ENCODE measurements at regions not wholly inside any gene's neighbourhood (a gene's known extent, or its start where the extent isn't known, plus 50 kb on each side); places are given as distances from the start of the nearest gene placed in this dataset.

DNA sequence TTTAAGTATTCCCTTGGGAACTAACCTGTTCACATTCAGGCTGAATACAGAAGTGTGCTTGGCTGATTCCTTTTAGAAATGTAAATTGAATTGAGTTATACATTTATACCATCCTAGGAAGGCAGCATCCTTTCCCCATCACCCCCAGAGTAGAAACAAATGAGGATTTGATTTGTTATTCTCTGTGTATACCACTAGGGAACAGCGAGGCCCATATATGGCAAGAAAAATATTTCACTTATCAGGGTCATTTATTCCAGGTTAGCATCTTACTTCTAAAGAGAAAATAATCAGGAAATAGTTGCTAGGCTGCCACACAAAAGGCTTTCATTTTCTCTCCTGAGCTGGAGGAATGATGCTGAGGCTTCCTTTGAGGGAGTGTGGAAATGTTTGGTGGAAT, 516.9 kb downstream of the PIK3C3 start:
- intact Hi-C loops (cut with micrococcal nuclease) = no loop called here

DNA sequence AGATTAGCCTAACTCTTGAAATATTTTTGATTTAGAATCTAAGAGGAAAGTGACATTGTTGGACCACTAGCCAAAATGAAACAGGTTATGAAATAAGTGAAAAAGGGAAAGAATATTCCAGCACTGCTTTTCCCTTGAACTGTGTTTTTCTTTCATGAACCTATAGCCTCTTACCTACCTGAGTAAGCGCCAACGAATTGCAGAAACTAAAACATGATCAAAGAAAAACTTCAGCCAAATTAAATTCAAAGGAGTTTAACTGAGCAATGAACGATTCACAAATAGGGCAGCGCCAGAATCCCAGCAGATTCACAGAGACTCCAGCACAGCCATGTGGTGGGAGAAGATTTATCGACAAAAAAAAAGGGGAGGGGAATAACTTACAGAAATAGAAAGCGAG, 518.6 kb downstream of the PIK3C3 start:
- Mint-ChIP-seq H3K4me3 (no peak overlapping the region), H3K27ac (no peak overlapping the region), H3K36me3 (ENCODE audit: low read depth) (no peaks in the 10 kb centered on the region), H3K27me3 (no peaks in the 10 kb centered on the region), H3K9me3 (no peaks in the 10 kb centered on the region), H3K4me1 (ENCODE audit: low read depth) (no peaks in the 10 kb centered on the region)
- intact Hi-C loops (cut with micrococcal nuclease) = no loop called here
- ChIA-PET CTCF (no interaction called here), POLR2A (no interaction called here)
- no peak for DNase-seq
- ATAC-seq = no peak
- TF ChIP-seq, protein P1, sequence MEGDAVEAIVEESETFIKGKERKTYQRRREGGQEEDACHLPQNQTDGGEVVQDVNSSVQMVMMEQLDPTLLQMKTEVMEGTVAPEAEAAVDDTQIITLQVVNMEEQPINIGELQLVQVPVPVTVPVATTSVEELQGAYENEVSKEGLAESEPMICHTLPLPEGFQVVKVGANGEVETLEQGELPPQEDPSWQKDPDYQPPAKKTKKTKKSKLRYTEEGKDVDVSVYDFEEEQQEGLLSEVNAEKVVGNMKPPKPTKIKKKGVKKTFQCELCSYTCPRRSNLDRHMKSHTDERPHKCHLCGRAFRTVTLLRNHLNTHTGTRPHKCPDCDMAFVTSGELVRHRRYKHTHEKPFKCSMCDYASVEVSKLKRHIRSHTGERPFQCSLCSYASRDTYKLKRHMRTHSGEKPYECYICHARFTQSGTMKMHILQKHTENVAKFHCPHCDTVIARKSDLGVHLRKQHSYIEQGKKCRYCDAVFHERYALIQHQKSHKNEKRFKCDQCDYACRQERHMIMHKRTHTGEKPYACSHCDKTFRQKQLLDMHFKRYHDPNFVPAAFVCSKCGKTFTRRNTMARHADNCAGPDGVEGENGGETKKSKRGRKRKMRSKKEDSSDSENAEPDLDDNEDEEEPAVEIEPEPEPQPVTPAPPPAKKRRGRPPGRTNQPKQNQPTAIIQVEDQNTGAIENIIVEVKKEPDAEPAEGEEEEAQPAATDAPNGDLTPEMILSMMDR (IDR thresholded peaks at IDR 0.05) = no peak

More for the DNA sequence above, 516.9 kb downstream of the PIK3C3 start:
- Mint-ChIP-seq H3K4me3 (no peak overlapping the region), H3K27me3 (no peaks in the 10 kb centered on the region), H3K4me1 (ENCODE audit: low read depth) (no peaks in the 10 kb centered on the region), H3K27ac (no peak overlapping the region), H3K36me3 (ENCODE audit: low read depth) (no peaks in the 10 kb centered on the region), H3K9me3 (no peaks in the 10 kb centered on the region)
- no peak for DNase-seq
- no peak for ATAC-seq
- ChIA-PET CTCF (no interaction called here), POLR2A (no interaction called here)
- TF ChIP-seq, protein P1 (IDR thresholded peaks at IDR 0.05) = no peak

DNA sequence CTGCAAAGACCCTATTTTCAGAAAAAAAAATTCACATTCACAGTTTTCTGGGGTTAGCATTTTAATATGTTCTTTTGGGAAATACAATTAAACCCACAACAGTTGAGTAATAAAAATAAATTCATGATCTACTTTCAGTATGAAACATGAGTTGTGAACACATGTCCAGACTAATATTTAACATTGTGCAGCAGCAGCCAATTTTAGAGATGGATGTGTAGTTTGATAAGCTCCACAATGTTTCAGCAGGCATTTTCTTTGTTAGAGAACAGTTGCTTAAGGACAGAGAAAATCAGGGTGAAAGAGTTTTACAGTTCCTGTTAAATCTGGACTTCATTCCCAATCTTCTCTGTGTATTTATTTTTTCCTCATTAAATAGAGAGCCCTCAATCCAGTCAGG, 519.5 kb downstream of the PIK3C3 start:
- no peaks in the 10 kb centered on the region for H3K9me3 Mint-ChIP-seq
- CTCF ChIA-PET = no interaction called here
- TF ChIP-seq, protein P1 (IDR thresholded peaks at IDR 0.05) = no peak
- H3K4me1 Mint-ChIP-seq (ENCODE audit: low read depth) = no peaks in the 10 kb centered on the region
- no peak overlapping the region for H3K4me3 Mint-ChIP-seq
- no peak for ATAC-seq
- POLR2A ChIA-PET = no interaction called here
- no peak overlapping the region for H3K27ac Mint-ChIP-seq
- no peaks in the 10 kb centered on the region for H3K36me3 Mint-ChIP-seq (ENCODE audit: low read depth)
- no peak for DNase-seq
- H3K27me3 Mint-ChIP-seq = no peaks in the 10 kb centered on the region
- intact Hi-C loops (cut with micrococcal nuclease) = no loop called here

DNA sequence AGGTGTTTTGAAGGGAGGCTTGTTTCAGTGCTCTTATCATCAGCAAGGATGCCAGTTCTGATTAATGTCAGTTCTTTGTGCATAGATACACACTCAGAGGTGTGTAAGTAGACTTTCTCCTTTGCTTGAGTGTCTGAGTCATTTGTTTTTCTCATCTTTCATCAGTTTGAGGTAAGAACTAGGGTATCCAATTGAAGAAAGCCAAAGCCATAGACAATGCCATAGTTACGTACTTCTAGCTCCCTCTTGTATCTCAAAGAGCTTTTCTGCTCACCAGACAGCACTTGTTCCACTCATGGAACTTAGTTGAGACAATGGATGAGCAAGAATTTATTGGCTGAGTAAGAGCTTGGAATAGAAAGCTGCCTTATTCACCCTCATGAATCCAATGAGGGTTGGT, 520.1 kb downstream of the PIK3C3 start:
- no peak for ATAC-seq
- no peaks in the 10 kb centered on the region for H3K27me3 Mint-ChIP-seq
- TF ChIP-seq, protein P1 (IDR thresholded peaks at IDR 0.05) = no peak
- H3K4me1 Mint-ChIP-seq (ENCODE audit: low read depth) = no peaks in the 10 kb centered on the region
- ChIA-PET CTCF (no interaction called here), POLR2A (no interaction called here)
- intact Hi-C loops (cut with micrococcal nuclease) = no loop called here
- H3K4me3 Mint-ChIP-seq = no peak overlapping the region
- H3K9me3 Mint-ChIP-seq = no peaks in the 10 kb centered on the region
- DNase-seq = no peak
- H3K27ac Mint-ChIP-seq = no peak overlapping the region
- no peaks in the 10 kb centered on the region for H3K36me3 Mint-ChIP-seq (ENCODE audit: low read depth)

DNA sequence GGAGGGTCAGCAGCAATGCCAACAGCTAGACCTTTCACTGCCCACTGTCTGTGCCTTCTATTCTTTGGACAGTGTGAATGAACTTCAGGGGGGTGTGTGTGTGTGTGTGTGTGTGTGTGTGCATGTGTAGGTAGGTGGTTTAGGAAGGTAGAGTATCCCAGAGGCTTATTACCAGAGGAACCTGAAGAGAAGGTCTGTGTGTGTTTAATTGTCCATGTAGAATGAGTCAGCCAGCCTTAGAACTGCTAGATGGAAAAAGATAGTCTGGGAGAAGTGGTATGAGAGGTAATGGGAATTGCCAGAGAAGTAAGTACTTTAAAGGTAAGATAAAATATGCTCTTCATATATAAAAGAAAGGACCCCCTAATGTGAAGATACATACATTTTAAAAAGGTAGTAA, 522.2 kb downstream of the PIK3C3 start:
- H3K9me3 Mint-ChIP-seq = peaks cover 3% of the 10 kb centered on the region
- intact Hi-C loops (cut with micrococcal nuclease) = no loop called here
- H3K36me3 Mint-ChIP-seq (ENCODE audit: low read depth) = no peaks in the 10 kb centered on the region
- CTCF ChIA-PET = no interaction called here
- no peak overlapping the region for H3K4me3 Mint-ChIP-seq
- no peaks in the 10 kb centered on the region for H3K4me1 Mint-ChIP-seq (ENCODE audit: low read depth)
- TF ChIP-seq, protein P1 (IDR thresholded peaks at IDR 0.05) = no peak
- no peak overlapping the region for H3K27ac Mint-ChIP-seq
- POLR2A ChIA-PET = no interaction called here
- H3K27me3 Mint-ChIP-seq = no peaks in the 10 kb centered on the region
- DNase-seq (no peak), ATAC-seq (no peak)

All from activated CD8-positive, alpha-beta T cell treated with anti-CD3 and anti-CD28 coated beads for 36 hours (primary cell).